ENCODE measurements at regions not wholly inside any gene's neighbourhood (a gene's known extent, or its start where the extent isn't known, plus 50 kb on each side); places are given as distances from the start of the nearest gene placed in this dataset.

DNA sequence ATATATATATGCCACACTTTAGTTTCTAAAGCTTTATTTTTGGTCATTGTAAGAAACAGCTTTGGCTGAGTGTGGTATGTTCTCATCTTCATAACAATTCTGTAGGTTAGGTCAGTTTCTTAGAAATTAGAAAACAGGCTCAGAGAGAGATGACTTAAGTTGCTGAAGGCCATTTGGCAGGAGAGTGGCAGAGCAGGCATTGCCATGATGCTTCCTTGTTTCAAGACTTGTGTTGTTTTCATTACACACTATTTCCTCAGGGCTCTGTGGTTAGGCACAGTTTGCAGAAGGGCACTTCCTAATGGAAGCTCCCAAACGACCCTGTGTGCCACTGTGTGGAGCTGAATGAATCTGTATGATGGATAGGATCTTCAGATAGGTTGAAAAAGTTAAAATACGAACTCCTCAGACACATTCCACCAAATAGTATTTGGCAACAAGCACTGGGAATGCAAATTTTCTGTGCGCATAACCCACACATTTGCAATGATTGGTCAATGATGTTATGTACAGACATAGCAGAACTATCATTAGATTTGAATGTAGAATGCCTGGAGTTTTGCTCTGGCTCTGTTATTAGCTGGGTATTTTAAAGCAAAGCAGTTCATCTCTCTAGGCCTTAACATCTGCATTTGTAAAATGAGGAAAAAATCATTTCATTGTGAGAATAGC, 274.3 kb upstream of the HS3ST1 start:
- Histone ChIP-seq H3K4me2 (ENCODE audit: low read length) (no peak overlapping the region), H3K27ac (no peak overlapping the region), H3K9ac (no peak overlapping the region), H3K4me3 (ENCODE audit: low read depth, low read length) (no peak overlapping the region), H3K79me2 (no peaks in the 10 kb centered on the region), H3K9me3 (ENCODE audit: control insufficient read depth, low read length) (no peaks in the 10 kb centered on the region), H3K27me3 (ENCODE audit: control insufficient read depth, insufficient read depth, low read length) (no peaks in the 10 kb centered on the region), H3K4me1 (no peaks in the 10 kb centered on the region), H2AFZ (no peak overlapping the region), H3K36me3 (ENCODE audit: control insufficient read depth, insufficient read depth, low read length) (no peaks in the 10 kb centered on the region)
- no peak for TF ChIP-seq CTCF (IDR thresholded peaks at IDR 0.05)

- no peak overlapping the region for H3K4me3 ChIP-seq (ENCODE audit: low read depth, low read length)
- no peaks in the 10 kb centered on the region for H3K9me3 ChIP-seq (ENCODE audit: control insufficient read depth, low read length)
- TF ChIP-seq CTCF (IDR thresholded peaks at IDR 0.05), result no peak
- H3K36me3 ChIP-seq (ENCODE audit: control insufficient read depth, insufficient read depth, low read length), result no peaks in the 10 kb centered on the region
- no peak overlapping the region for H3K27ac ChIP-seq
- no peak overlapping the region for H3K4me2 ChIP-seq (ENCODE audit: low read length)
- no peaks in the 10 kb centered on the region for H3K4me1 ChIP-seq
- H3K79me2 ChIP-seq, result no peaks in the 10 kb centered on the region
- no peaks in the 10 kb centered on the region for H3K27me3 ChIP-seq (ENCODE audit: control insufficient read depth, insufficient read depth, low read length)
- no peak overlapping the region for H3K9ac ChIP-seq
- H2AFZ ChIP-seq, result no peak overlapping the region
These were observed 273.5 kb upstream of the HS3ST1 start for GRCh38 chr4:11701966-11702725.

- Histone ChIP-seq H2AFZ (no peak overlapping the region), H3K4me2 (ENCODE audit: low read length) (no peak overlapping the region), H3K36me3 (ENCODE audit: control insufficient read depth, insufficient read depth, low read length) (no peaks in the 10 kb centered on the region), H3K4me1 (no peaks in the 10 kb centered on the region), H3K27ac (no peak overlapping the region), H3K4me3 (ENCODE audit: low read depth, low read length) (no peak overlapping the region), H3K9ac (no peak overlapping the region), H3K9me3 (ENCODE audit: control insufficient read depth, low read length) (no peaks in the 10 kb centered on the region), H3K27me3 (ENCODE audit: control insufficient read depth, insufficient read depth, low read length) (no peaks in the 10 kb centered on the region), H3K79me2 (no peaks in the 10 kb centered on the region)
- TF ChIP-seq CTCF (IDR thresholded peaks at IDR 0.05), result no peak
These were observed 272.1 kb upstream of the HS3ST1 start for GRCh38 chr4:11700751-11701226.

DNA sequence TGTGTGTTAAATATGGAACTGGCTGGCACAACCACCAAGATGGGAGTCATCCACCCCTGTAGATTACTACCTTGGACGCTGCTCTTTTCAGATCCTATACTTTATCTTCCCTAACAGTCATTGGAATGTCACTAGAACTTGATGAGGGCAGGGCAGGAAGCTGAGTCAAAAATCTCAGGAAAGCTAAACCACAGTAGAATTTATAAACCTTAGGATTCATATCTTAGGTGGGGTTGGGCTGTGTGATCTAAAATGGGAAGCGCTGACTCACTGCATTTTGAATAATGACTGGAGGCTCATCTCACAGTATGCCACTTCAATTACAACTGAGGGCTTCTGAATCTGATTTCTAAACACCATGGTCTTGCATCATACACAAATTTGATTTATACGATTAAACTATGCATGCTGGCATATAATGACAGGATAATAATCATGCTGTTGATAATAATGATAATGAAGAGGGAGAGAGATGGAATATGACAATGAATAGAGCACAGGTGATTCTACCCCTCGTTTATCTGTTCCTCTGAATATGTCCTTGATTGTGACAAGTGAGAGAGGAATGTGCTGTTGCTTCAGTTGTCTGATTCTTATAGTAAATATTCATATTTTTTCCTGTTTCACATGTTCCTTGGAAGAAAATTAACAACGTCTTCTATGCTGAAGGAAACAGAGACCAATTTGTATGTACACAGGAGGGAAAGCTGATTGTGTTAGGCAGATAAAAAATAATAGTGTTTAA, 270.3 kb upstream of the HS3ST1 start:
- Histone ChIP-seq H3K9me3 (ENCODE audit: control insufficient read depth, low read length) (no peaks in the 10 kb centered on the region), H3K4me2 (ENCODE audit: low read length) (no peak overlapping the region), H3K27ac (no peak overlapping the region), H3K4me3 (ENCODE audit: low read depth, low read length) (no peak overlapping the region), H2AFZ (no peak overlapping the region), H3K9ac (no peak overlapping the region), H3K79me2 (no peaks in the 10 kb centered on the region), H3K4me1 (no peaks in the 10 kb centered on the region), H3K27me3 (ENCODE audit: control insufficient read depth, insufficient read depth, low read length) (no peaks in the 10 kb centered on the region), H3K36me3 (ENCODE audit: control insufficient read depth, insufficient read depth, low read length) (no peaks in the 10 kb centered on the region)
- no peak for TF ChIP-seq CTCF (IDR thresholded peaks at IDR 0.05)
